ENCODE measurements at regions not wholly inside any gene's neighbourhood (a gene's known extent, or its start where the extent isn't known, plus 50 kb on each side); places are given as distances from the start of the nearest gene placed in this dataset.

GRCh38 chr6:11484441-11484840 lies 53.1 kb upstream of the TMEM170B start:
- DNase-seq = no peak
- Histone ChIP-seq H3K36me3 (ENCODE audit: insufficient read depth, low read length) (no peaks in the 10 kb centered on the region), H2AFZ (ENCODE audit: low read depth, low read length) (no peak overlapping the region), H4K20me1 (ENCODE audit: insufficient read depth, low read length) (no peaks in the 10 kb centered on the region), H3K9ac (ENCODE audit: low read depth, low read length) (no peak overlapping the region), H3K79me2 (ENCODE audit: insufficient read depth, low read length) (no peaks in the 10 kb centered on the region), H3K4me1 (ENCODE audit: insufficient read depth, low read length) (no peaks in the 10 kb centered on the region), H3K9me3 (ENCODE audit: insufficient read depth, low read length, severe bottlenecking) (no peaks in the 10 kb centered on the region), H3K4me3 (ENCODE audit: low read depth in 1 of 2, low read length in 2 of 2) (no peak overlapping the region), H3K27ac (ENCODE audit: low read length) (no peak overlapping the region), H3K4me2 (ENCODE audit: insufficient read depth, low read length) (no peak overlapping the region), H3K27me3 (ENCODE audit: insufficient read depth, low read length, poor library complexity) (no peaks in the 10 kb centered on the region)
- TF ChIP-seq CTCF (IDR thresholded peaks at IDR 0.05; ENCODE audit: borderline replicate concordance, extremely low read depth, low read length, poor library complexity, severe bottlenecking) (no peak), EZH2 (IDR thresholded peaks at IDR 0.05; ENCODE audit: borderline replicate concordance, low read depth, low read length, severe bottlenecking) (no peak)
- ATAC-seq (ENCODE audit: insufficient read depth, low read depth) = no peak

GRCh38 chr6:11482616-11483015 lies 54.9 kb upstream of the TMEM170B start:
- Histone ChIP-seq H3K27ac (ENCODE audit: low read length) (no peak overlapping the region), H3K4me1 (ENCODE audit: insufficient read depth, low read length) (no peaks in the 10 kb centered on the region), H3K9ac (ENCODE audit: low read depth, low read length) (no peak overlapping the region), H3K4me2 (ENCODE audit: insufficient read depth, low read length) (no peak overlapping the region), H3K27me3 (ENCODE audit: insufficient read depth, low read length, poor library complexity) (no peaks in the 10 kb centered on the region), H3K4me3 (ENCODE audit: low read depth in 1 of 2, low read length in 2 of 2) (no peak overlapping the region), H4K20me1 (ENCODE audit: insufficient read depth, low read length) (no peaks in the 10 kb centered on the region), H3K9me3 (ENCODE audit: insufficient read depth, low read length, severe bottlenecking) (no peaks in the 10 kb centered on the region), H3K36me3 (ENCODE audit: insufficient read depth, low read length) (no peaks in the 10 kb centered on the region), H2AFZ (ENCODE audit: low read depth, low read length) (no peak overlapping the region), H3K79me2 (ENCODE audit: insufficient read depth, low read length) (no peaks in the 10 kb centered on the region)
- TF ChIP-seq CTCF (IDR thresholded peaks at IDR 0.05; ENCODE audit: borderline replicate concordance, extremely low read depth, low read length, poor library complexity, severe bottlenecking) (no peak), EZH2 (IDR thresholded peaks at IDR 0.05; ENCODE audit: borderline replicate concordance, low read depth, low read length, severe bottlenecking) (no peak)
- DNase-seq (no peak), ATAC-seq (ENCODE audit: insufficient read depth, low read depth) (no peak)

GRCh38 chr6:11480541-11480940 lies 57.0 kb upstream of the TMEM170B start:
- TF ChIP-seq CTCF (IDR thresholded peaks at IDR 0.05; ENCODE audit: borderline replicate concordance, extremely low read depth, low read length, poor library complexity, severe bottlenecking) = no peak
- TF ChIP-seq EZH2 (IDR thresholded peaks at IDR 0.05; ENCODE audit: borderline replicate concordance, low read depth, low read length, severe bottlenecking) = no peak
- Histone ChIP-seq H3K27ac (ENCODE audit: low read length) (no peak overlapping the region), H3K4me2 (ENCODE audit: insufficient read depth, low read length) (no peak overlapping the region), H3K79me2 (ENCODE audit: insufficient read depth, low read length) (no peaks in the 10 kb centered on the region), H3K27me3 (ENCODE audit: insufficient read depth, low read length, poor library complexity) (peaks cover 3% of the 10 kb centered on the region), H2AFZ (ENCODE audit: low read depth, low read length) (no peak overlapping the region), H3K36me3 (ENCODE audit: insufficient read depth, low read length) (no peaks in the 10 kb centered on the region), H3K9me3 (ENCODE audit: insufficient read depth, low read length, severe bottlenecking) (no peaks in the 10 kb centered on the region), H3K4me1 (ENCODE audit: insufficient read depth, low read length) (no peaks in the 10 kb centered on the region), H3K9ac (ENCODE audit: low read depth, low read length) (no peak overlapping the region), H3K4me3 (ENCODE audit: low read depth in 1 of 2, low read length in 2 of 2) (no peak overlapping the region), H4K20me1 (ENCODE audit: insufficient read depth, low read length) (no peaks in the 10 kb centered on the region)
- ATAC-seq (ENCODE audit: insufficient read depth, low read depth) (no peak), DNase-seq (no peak)

- Histone ChIP-seq H4K20me1 (ENCODE audit: insufficient read depth, low read length) (no peaks in the 10 kb centered on the region), H3K9ac (ENCODE audit: low read depth, low read length) (no peak overlapping the region), H3K9me3 (ENCODE audit: insufficient read depth, low read length, severe bottlenecking) (no peaks in the 10 kb centered on the region), H3K27ac (ENCODE audit: low read length) (no peak overlapping the region), H3K4me1 (ENCODE audit: insufficient read depth, low read length) (no peaks in the 10 kb centered on the region), H2AFZ (ENCODE audit: low read depth, low read length) (no peak overlapping the region), H3K27me3 (ENCODE audit: insufficient read depth, low read length, poor library complexity) (peaks cover 7% of the 10 kb centered on the region), H3K4me3 (ENCODE audit: low read depth in 1 of 2, low read length in 2 of 2) (no peak overlapping the region), H3K4me2 (ENCODE audit: insufficient read depth, low read length) (no peak overlapping the region), H3K79me2 (ENCODE audit: insufficient read depth, low read length) (no peaks in the 10 kb centered on the region), H3K36me3 (ENCODE audit: insufficient read depth, low read length) (no peaks in the 10 kb centered on the region)
- DNase-seq = no peak
- no peak for ATAC-seq (ENCODE audit: insufficient read depth, low read depth)
- TF ChIP-seq EZH2 (IDR thresholded peaks at IDR 0.05; ENCODE audit: borderline replicate concordance, low read depth, low read length, severe bottlenecking) (no peak), CTCF (IDR thresholded peaks at IDR 0.05; ENCODE audit: borderline replicate concordance, extremely low read depth, low read length, poor library complexity, severe bottlenecking) (no peak)
Observed at GRCh38 chr6:11479296-11479695, 58.3 kb upstream of the TMEM170B start.
